ENCODE measurements at regions not wholly inside any gene's neighbourhood (a gene's known extent, or its start where the extent isn't known, plus 50 kb on each side); places are given as distances from the start of the nearest gene placed in this dataset.

- no peaks in the 10 kb centered on the region for H3K23me2 ChIP-seq (ENCODE audit: insufficient read length, low read depth, low read length, poor library complexity, severe bottlenecking)
- Mint-ChIP-seq H3K27ac (no peak overlapping the region), H3K4me1 (peaks cover 4 to 13% of the 10 kb centered on the region in 2 experiments), H3K4me3 (no peak overlapping the region), H3K36me3 (ENCODE audit: insufficient read depth in 1 of 3, low read depth in 3 of 3) (no peaks in the 10 kb centered on the region), H3K27me3 (ENCODE audit: low read depth) (peaks cover 4% of the 10 kb centered on the region; the same call in 1 of the 2 replicates), H3K9me3 (no peaks in the 10 kb centered on the region; a peak in 1 of 5 replicates)
- no peak overlapping the region for H4K91ac ChIP-seq (ENCODE audit: insufficient read length, low read depth, low read length)
- H3K4me1 ChIP-seq (ENCODE audit: insufficient read depth, low read length) = no peaks in the 10 kb centered on the region
- H3K27ac ChIP-seq (ENCODE audit: insufficient read length, low read depth, low read length) = no peak overlapping the region
- H3K79me1 ChIP-seq (ENCODE audit: insufficient read depth, low read depth, low read length, poor library complexity, severe bottlenecking) = no peaks in the 10 kb centered on the region
- H3K9me3 ChIP-seq (ENCODE audit: control insufficient read depth, low read depth, low read length) = no peaks in the 10 kb centered on the region
- H4K20me1 ChIP-seq (ENCODE audit: control insufficient read depth, insufficient read depth, insufficient read length) = no peaks in the 10 kb centered on the region
- H2AFZ ChIP-seq (ENCODE audit: low read length) = no peak overlapping the region
- H2BK120ac ChIP-seq (ENCODE audit: low read depth, low read length, poor library complexity, severe bottlenecking) = no peak overlapping the region
- H3K56ac ChIP-seq (ENCODE audit: insufficient read length, low read depth, low read length) = no peak overlapping the region
- no peak overlapping the region for H3T11ph ChIP-seq (ENCODE audit: low read length)
- H2BK12ac ChIP-seq (ENCODE audit: insufficient read length, low read depth, low read length) = no peak overlapping the region
- H3K9ac ChIP-seq (ENCODE audit: extremely low read depth, insufficient read length, low read length) = no peak overlapping the region
- H3K4me2 ChIP-seq (ENCODE audit: insufficient read depth, insufficient read length, low read length) = no peak overlapping the region
- H2BK15ac ChIP-seq (ENCODE audit: low read depth, low read length) = no peak overlapping the region
- no peak overlapping the region for H2BK20ac ChIP-seq (ENCODE audit: low read depth, low read length, poor library complexity, severe bottlenecking)
- DNase-seq = no peak
- H3K23ac ChIP-seq (ENCODE audit: insufficient read length, low read depth, low read length) = no peak overlapping the region
- TF ChIP-seq CTCF (conservative IDR thresholded peaks at IDR 0.05) = no peak
- no peak overlapping the region for H4K8ac ChIP-seq (replicated peaks; ENCODE audit: insufficient read length, low read depth, low read length)
- H2BK5ac ChIP-seq (ENCODE audit: insufficient read length, low read length) = no peak overlapping the region
- no CpG with 5 or more reads among the region's 7 CpGs for WGBS (ENCODE audit: extremely low coverage, insufficient read length, low lambda C conversion rate)
- no peaks in the 10 kb centered on the region for H3K27me3 ChIP-seq (ENCODE audit: insufficient read depth, low read length)
- H3K4ac ChIP-seq (ENCODE audit: low read depth, low read length) = no peak overlapping the region
- H4K5ac ChIP-seq (ENCODE audit: insufficient read length, low read depth, low read length) = no peak overlapping the region
- no peak overlapping the region for H3K14ac ChIP-seq (ENCODE audit: insufficient read depth, low read length)
- H2AK5ac ChIP-seq (ENCODE audit: insufficient read length, low read length) = no peak overlapping the region
- no peak overlapping the region for H3K18ac ChIP-seq (ENCODE audit: insufficient read length, low read depth, low read length)
- H3K79me2 ChIP-seq (ENCODE audit: insufficient read depth, low read length) = no peaks in the 10 kb centered on the region
These were observed 98.8 kb downstream of the SOD2 start for GRCh38 chr6:159594106-159594749.

All from H9 (cell line).